Uterus (tissue), 2 donors: ENCODE measurements at regions not wholly inside any gene's neighbourhood (a gene's known extent, or its start where the extent isn't known, plus 50 kb on each side); places are given as distances from the start of the nearest gene placed in this dataset.

Experiments
- POLR2A ChIP-seq, 2 donors: fragments of 450-650 bp; IDR thresholded peaks; one replicate each; pipeline ENCODE4 v1.6.1; 2016; ENCODE audit warnings: antibody characterized with exemption in 2 of 2, mild to moderate bottlenecking in 1 of 2, moderate library complexity in 1 of 2
- TF ChIP-seq, protein P1 (sequence below), 4 experiments: fragments of 200-600 bp in 2 of 4; fragments of 450-650 bp in 2 of 4; sonication (generic) in 2 of 4; IDR thresholded peaks; one replicate each; pipeline ENCODE4 v1.5.1; 2016 to 2019; ENCODE audit warnings: antibody characterized with exemption in 4 of 4, mild to moderate bottlenecking in 2 of 4, moderate library complexity in 1 of 4

DNA sequence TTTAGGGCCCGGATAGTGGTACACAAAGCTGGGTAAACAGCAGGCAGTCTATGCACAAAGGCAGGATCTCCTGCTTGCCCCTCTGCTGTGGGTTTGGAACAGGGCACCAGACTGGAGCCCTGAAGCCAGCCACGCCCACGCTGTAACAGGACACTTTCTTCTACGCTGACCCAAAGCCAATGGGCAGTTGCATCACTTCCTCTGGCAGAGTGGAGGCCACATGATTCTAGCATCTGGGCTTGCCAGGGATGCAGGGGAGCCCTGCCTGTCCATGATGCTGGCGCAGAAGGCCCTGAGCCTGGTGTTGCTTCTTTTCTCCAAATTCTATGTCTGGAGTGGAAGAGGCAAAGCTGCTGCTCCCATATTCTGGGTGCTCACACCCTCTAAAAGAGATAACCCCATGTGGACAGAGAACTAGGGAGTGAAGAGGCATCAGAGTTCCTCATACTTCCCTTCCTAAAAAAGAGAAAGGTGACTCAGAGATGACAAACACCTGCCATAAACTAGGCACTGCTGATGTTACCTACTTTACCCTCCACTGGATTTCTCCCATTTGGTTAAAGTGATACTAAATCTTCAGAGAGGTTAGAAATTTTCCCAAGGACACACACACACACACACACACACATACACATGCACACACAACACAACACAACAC is 260.3 kb upstream of the KLF4 start:
- TF ChIP-seq, protein P1, sequence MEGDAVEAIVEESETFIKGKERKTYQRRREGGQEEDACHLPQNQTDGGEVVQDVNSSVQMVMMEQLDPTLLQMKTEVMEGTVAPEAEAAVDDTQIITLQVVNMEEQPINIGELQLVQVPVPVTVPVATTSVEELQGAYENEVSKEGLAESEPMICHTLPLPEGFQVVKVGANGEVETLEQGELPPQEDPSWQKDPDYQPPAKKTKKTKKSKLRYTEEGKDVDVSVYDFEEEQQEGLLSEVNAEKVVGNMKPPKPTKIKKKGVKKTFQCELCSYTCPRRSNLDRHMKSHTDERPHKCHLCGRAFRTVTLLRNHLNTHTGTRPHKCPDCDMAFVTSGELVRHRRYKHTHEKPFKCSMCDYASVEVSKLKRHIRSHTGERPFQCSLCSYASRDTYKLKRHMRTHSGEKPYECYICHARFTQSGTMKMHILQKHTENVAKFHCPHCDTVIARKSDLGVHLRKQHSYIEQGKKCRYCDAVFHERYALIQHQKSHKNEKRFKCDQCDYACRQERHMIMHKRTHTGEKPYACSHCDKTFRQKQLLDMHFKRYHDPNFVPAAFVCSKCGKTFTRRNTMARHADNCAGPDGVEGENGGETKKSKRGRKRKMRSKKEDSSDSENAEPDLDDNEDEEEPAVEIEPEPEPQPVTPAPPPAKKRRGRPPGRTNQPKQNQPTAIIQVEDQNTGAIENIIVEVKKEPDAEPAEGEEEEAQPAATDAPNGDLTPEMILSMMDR (IDR thresholded peaks at IDR 0.05), result no peak
- peak in 1 of 2 donors; percentile 16 for TF ChIP-seq POLR2A (IDR thresholded peaks at IDR 0.05)
